ENCODE measurements at regions not wholly inside any gene's neighbourhood (a gene's known extent, or its start where the extent isn't known, plus 50 kb on each side); places are given as distances from the start of the nearest gene placed in this dataset.
"Not testable (repeated sequence)": the region's sequence is repeated elsewhere in the genome, so short reads cannot be mapped to it uniquely, and the experiment has no call there.

DNA sequence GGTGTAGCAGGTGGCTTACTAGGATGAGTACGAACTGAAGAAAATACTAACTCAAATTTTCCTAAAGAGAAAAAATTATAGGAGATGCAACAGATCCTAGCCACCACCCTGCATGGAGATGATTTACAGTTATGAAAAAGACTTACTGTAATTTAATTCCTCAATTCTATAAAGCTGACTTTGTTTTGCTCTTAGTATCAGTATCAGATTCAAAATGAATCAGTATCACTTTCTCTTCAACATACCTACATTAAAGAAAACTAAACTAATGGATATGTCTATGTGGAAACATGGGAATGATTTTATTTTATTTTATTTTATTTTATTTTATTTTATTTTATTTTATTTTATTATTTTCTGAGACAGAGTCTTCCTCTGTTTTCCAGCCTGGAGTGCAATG lies 525.8 kb downstream of the NLGN4X start:
- DNase-seq (ENCODE audit: low read depth), result no peak

DNA sequence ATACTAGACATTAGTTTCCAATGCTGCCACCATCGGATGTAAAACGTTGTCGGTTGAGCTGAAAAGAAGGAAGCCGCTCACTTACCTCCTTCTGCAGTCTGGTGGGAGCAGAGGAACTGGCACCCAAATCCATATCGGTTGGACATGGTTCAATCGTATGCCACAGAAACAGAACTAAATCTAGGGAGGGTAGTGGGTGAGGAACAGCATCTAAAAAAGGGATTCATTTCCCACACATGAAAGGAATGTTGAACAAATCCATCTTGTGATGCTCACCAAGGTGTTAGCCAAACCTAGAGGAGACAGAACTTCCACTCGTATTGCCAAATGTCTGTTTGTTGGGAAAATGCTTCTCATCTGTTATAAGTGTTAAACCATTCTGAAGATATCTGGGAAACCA lies 532.7 kb downstream of the NLGN4X start:
- DNase-seq (ENCODE audit: low read depth), result no peak

DNA sequence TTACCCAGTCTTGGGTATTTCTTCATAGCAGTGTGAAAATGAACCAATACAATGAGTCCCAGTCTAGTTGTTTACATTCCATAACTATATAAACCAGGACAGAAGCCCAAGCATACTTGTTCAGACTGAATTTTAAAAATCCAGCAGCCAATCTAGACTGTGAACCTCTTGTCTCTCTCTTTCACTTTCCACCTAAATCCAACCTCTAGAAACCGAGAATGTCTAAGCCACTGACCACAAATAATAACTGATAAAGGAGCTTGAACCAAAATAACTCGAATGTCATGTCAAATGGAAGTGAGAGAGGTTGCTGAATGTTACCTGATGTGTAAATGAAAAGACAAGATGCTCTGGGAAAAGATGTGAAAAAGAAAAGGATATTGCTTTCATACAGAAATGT lies 544.7 kb downstream of the NLGN4X start:
- no peak for DNase-seq (ENCODE audit: low read depth)

DNA sequence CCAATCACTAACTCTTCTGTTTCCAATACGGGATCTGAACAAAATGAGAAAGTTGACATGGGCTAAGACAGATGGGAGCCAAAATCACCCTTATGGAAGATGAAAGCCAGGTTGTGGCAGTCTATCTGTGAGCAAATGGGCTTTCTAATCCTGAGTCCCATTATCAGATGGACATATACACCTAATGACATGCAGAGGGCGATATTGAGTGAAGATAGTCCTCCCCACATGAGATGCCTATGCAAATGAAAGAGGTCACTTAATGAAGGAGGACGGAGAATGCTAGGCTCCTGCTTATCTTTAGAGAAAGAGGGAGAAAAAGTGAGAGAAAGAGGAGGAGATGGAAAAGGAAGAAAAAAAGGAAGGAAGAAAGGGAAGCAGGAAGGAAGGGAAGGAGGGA lies 547.5 kb downstream of the NLGN4X start:
- no peak for DNase-seq (ENCODE audit: low read depth)

DNA sequence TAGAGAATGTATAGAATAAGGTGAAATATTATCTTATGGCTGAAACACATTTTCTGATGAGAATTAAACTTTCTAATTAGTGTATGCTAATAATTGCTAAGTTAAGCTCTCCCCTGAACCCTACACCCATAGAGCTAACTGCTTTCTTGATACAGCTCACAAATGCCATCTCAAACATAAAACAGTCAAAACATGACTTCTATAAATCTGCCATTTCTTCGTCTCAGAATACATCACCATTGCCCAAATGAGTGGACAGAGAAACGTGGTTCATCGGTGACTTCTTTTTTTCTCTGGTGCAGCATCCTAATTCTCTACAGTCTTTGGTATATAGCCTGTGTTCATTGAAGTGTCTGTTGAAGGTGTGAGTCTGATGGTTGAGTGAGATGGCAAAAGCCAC lies 554.6 kb downstream of the NLGN4X start:
- no peak for DNase-seq (ENCODE audit: low read depth)

DNA sequence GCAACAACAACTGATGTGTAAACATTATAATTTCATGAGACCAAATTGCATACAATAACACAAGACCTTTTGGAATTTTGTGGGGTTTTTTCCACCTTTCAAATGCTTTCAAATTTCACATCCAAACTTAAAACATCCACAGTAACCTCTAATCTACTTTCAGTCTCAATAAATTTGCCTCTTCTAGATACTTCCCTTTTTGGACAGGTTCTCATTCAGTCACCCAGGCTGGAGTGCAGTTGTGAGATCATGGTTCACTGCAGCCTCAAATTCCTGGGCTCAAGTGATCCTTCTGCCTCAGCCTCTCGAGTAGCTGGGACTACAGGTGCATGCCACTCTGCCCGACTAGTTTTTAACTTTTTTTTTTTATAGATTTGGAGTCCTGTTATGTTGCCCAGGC lies 556.6 kb downstream of the NLGN4X start:
- no peak for DNase-seq (ENCODE audit: low read depth)

DNA sequence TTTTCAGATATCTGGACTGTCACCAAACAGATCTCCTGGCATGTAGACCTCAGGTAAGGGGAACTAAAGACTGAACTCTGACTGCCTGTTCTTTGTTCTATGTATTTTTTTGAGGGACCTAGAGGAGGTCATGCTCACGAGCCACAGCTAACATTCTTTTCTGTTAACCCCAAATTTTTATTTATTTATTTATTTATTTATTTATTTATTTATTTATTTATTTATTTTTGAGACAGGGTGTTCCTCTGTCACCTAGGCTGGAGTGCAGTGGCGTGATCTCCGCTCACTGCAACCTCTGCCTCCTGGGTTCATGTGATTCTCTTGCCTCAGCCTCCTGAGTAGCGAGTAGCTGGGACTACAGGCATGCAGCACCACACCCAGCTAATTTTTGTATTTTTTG lies 562.0 kb downstream of the NLGN4X start:
- not testable (repeated sequence) for DNase-seq (ENCODE audit: low read depth)

DNA sequence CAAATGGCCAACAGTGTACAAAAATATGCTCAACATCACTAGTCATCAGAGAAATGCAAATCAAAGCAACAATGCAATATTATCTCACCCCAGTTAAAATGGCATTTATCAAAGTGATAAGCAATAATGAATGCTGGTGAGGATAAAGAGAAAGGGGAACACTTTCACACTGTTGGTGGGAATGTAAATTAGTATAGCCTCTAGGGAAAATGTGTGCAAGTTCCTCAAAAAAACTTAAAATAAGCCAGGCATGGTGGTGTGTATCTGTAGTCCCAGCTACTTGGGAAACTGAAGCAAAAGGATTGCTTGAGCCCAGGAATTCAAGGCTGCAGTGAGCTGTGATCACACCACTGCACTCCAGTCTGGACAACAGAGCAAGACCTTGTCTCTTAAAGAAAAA lies 572.1 kb downstream of the NLGN4X start:
- DNase-seq (ENCODE audit: low read depth), result no peak

DNA sequence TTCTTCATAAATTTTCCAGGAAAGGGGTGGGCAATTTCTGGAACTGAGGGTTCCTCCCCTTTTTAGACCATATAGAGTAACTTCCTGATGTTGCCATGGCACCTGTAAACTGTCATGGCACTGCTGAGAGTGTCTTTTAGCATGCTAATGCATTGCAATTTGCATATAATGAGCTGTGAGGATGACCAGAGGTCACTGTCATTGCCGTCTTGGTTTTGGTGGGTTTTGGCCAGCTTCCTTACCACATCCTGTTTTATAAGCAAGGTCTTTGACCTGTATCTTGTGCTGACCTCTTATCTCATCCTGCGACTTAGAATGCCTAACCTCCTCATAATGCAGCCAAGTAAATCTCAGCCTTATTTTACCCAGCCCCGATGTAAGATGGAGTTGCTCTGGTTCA lies 577.8 kb downstream of the NLGN4X start:
- no peak for DNase-seq (ENCODE audit: low read depth)

DNA sequence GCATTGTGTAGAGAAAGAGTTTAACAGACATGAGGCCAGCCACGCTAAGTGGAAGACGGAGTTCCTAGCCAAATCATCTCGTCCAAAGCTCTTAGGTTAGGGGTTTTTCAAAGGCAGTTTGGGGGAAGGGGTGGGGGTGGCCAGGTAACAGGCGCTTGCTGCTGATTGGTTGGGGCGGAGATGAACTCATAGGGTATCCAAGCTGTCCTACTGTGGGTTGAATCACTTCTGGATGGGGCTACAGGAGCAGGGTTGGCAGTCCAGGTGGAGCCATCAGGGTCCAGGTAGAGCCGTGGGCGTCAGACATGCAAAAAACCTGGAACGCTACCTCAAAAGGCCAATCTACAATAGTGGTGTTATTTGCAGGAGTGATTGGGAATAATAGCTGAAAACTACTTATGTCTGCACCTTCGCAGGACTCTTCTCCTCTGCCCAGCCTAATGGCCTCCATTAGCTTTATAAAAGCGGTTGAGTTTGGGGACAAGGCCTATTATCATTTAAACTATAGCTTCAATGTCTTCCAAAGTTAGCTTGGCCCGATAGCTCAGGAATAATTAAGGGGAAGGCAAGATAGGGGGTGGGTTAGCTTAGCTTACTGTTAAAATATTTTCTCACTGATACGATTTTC lies 579.6 kb downstream of the NLGN4X start:
- DNase-seq (ENCODE audit: low read depth), result no peak

DNA sequence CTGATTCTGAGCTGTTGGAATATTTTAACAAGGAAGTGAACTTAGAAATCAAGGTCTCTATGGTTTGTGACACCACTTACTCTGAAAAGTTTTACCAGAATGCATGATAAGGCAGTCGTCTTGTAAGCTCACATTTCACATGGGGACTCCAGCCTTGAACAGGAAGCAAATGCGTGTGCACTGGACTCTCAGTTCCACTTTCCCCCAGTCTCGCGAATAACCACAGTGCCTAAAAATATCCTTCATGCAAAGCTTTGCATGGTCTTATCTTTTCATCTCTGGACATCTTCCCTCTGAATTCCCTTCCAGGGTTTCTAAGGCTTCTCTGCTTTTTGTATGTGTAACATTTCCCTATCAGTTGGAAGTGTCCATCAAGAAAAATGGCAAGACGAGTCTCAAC lies 581.8 kb downstream of the NLGN4X start:
- DNase-seq (ENCODE audit: low read depth), result no peak

DNA sequence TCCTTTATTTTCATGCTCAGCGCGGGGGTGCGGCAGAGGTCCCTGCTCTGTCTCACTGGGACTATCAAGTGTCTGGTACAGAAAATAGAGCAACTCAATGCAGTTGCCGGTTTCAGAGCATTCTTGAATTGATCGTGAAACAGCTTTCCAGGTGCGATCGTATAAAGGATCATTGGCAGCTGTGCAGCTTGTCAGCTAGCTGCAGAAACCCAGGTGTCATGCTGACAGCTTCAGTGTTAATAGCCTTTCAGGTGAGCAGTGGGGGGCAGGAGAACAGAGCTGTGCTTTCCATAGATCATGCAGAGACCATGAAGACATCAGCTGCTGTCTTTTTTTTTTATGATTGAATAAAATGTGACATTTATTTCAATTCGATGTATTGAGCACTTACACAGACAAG lies 583.9 kb downstream of the NLGN4X start:
- no peak for DNase-seq (ENCODE audit: low read depth)

DNA sequence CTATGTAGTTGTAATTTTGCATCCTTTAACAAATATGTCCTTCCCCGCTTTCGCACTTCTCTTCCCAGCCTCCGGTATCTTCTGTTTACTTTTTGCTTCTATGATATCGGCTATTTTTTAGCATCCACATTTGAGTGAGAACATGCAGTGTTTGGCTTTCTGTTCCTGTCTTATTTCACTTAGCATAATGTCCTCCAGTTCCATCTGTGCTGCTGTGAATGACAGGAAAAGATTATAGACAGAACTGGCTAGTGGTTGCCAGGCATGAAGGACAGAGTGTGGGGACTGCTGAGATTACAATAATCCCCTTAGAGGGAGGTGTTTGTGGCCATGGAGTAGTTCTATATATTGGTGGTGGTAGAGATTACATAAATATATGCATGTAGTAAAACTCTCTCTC lies 588.6 kb downstream of the NLGN4X start:
- no peak for DNase-seq (ENCODE audit: low read depth)

DNA sequence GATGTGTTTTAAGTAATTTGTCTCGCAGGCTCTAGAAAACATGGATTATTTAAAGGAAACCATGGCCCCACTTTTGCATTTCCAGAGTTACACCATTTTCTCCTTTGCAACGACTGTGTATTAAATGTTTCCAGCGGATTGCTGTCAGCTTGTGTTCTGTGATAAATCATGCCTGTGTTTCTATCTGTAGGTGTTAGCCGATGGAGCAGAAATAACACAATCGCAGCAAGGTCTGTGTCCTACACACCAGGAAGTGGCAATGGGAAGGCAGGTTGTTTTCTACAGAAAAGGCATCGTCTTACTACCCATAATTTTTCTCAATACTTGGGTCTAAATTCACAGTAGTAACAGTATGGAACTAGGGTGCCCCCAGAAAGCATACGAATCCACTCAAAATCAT lies 590.1 kb downstream of the NLGN4X start:
- DNase-seq (ENCODE audit: low read depth), result no peak

DNA sequence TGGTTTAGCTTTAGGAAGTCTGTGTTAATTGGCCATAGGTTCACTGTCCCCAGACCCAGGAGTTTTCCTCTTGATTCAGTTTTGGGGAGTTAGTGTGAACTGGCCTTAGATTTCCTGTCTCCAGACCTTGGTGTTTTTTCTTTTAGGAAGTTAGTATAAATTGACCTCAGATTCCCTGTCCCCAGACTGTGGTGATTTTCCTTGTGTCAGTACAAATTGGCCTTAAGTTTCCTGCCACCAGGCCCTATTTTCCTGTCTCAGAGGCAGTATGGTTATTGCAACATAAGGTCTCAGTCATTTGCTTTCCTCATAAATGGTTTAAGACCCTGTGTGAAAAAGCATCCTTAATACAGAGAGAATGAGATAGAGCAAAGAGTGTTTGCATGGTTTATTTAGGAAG lies 595.8 kb downstream of the NLGN4X start:
- no peak for DNase-seq (ENCODE audit: low read depth)

DNA sequence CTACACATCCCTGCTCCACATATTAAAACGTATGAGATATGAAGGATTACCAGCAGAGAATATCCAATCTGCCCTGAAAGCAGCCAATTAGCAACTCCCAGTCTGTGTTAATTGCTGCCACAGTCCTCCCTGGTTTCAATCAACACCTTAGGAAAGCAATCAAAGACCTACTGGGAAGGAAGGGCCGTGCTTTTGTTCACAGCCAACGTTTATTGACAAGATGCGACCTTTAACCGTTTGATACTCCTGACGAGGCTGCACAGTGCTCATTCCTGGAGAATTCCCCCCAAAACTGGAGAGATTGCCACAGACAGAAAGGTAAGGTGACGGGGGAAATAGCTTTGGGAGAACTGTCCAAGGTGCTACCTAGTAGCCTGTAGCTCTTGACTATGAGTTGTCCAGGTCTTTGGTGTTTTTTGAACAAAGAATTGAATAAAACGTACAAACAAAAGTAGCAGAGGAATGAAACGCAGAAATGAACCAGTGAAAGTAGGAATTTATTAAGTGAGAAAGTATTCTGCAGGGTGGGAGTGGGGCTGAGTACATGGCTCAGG lies 596.5 kb downstream of the NLGN4X start:
- DNase-seq (ENCODE audit: low read depth), result no peak

DNA sequence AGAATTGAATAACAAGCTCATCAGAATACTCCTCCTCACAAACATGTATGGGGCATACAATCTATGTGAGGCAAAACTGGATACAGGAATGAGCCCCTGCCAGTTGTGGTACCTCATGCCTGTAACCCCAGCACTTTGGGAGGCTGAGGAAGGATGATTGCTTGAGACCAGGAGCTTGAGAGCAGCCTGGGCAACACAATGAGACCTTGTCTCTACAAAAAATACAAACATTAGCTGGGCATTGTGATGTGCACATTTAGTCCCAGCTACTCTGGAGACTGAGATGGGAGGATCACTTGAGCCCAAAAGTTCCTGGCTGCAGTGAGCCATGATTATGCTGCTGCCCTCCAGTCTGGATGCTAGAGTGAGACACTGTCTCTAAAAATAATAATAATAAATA lies 611.0 kb downstream of the NLGN4X start:
- DNase-seq (ENCODE audit: low read depth), result no peak

DNA sequence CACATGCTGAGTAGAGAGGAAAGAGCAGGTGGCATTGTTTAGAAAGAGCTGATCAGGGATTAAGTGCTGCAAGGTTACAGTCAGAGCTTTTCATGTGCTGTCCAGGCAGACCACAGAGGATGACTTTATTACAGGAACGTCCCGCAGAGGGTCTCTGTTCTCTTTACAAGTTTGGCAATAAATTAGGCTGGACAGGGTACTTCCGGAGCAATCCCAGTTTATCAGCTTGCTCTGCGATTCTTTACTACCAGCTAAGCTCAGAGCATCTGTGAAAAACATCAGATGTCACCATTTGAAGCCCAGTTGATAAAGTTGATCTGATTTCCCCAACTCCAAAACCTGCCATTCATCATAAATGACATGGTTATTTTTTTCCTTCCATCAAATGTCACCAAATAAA lies 633.1 kb downstream of the NLGN4X start:
- DNase-seq (ENCODE audit: low read depth), result no peak

DNA sequence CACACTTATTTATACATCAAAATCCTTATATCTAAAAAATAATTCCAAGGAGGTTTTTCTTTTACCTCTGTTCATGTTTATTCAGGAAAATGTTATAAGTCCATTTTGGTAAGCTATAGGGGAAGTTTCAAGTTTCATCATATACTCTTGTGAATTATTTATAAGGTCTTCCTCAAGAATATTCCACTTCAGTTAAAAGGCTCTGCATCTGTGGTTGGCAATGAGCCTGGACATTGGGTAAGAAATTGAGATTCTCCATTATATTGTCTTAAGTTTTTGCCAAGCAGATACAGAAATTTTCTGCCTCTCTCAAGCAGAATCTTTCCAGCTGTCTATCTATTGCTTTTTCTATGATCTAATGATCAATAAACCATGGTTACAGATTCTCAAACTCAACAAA lies 641.9 kb downstream of the NLGN4X start:
- no peak for DNase-seq (ENCODE audit: low read depth)

DNA sequence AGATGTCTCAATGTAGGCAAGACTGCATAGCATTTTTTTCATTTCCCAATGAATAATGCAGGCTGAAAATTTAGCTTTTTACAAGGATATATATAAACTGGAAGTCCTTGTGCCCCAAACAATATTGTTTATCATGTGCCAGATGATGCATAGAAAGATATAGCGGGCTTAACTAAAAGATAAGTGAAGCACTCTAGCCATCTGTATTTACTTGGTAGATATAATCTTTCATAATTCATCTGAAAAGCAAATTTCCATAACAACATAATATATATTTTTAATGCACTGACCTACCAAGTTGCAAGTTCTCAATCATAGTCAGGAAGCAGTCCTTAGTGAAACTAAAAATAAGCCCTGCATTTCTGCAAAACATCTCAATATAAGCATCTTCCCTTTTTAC lies 653.3 kb downstream of the NLGN4X start:
- DNase-seq (ENCODE audit: low read depth), result no peak

DNA sequence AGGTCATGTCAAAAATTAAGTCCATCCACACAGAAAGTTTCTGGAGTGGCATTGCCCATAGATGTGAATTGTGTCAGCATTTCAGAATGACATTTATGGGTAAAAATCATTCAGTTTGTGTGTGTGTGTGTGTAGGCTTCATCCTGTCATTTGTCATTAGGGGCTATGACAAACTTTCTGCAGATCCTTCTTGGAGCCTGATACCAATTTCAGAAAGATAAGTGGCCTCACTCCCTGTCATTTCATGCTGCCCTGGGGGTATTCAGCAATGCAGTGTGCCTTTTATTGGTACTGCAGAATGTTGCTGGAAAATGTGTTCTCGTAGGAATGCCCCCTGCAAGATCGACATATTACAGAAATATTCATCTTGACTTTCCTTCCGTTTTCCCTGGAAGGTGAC lies 659.7 kb downstream of the NLGN4X start:
- DNase-seq (ENCODE audit: low read depth), result no peak

DNA sequence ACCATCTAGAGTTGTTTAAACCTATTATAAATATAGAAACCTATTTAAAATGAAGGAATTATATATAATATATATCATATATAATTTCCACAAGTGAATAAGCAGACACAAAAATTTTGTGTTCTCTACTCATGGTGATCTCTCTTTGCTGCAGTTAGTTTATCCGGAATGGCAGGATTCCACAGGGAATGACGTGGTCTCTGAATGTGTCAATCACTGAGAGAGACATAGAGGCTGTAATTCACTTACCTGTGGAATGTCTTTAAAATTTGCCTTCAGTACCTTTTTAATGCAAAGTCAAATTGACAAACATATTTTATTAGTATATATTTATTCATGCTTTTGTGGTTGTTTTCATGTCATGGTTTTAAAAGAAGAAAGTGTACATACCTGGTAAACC lies 669.3 kb downstream of the NLGN4X start:
- no peak for DNase-seq (ENCODE audit: low read depth)

DNA sequence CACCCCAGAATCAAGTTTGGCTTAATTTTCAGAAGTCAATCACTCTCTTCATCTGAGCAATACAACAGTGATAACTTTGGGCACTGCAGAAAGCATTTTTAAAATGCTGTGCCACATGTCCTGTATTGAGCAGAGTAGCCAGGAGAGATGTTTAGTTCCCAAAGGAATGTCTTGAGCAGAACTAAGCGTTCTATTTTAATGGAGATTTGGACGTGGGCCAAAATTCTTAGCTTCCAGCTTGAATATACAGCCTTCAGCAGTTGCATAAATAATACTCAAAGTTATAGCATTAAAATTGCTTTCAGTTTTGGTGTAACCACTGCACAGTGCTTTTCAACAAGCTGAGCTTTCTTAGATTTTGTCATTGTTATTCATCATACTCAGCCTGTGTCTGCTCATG lies 679.2 kb downstream of the NLGN4X start:
- no peak for DNase-seq (ENCODE audit: low read depth)

DNA sequence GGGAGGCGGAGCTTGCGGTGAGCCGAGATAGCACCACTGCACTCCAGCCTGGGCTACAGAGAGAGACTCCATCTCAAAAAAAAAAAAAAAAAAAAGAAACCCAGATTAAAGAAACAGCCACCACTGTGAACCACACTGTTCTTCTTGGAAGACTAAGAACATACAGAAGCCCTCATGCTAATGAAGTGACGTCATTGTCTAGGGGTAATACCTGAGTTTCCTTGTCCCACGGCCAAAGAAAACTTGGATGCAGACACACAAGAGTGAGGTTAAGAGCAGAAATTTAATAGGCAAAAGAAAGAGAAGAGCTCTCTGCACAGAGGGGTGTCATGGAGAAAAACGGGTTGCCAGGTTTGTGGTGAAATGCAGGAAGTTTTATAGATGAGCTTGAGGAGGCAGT lies 691.6 kb downstream of the NLGN4X start:
- no peak for DNase-seq (ENCODE audit: low read depth)

DNA sequence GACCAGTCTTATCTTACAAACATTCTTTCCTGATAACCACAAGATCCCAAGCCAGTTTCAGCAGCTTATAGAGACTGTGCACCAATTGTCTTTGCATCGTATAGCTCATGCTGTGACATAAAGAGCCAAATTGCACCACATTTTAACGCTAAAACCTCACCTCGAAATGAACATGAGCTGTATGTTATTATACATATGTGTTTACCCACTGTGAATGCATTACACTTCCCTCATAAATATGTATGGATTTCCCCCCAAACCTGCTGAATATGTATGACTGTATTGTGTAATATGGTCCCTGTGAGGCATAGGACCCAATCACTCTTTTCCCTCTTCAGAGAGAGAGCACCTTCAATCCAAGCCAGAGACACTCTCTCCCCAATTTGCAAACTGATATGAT lies 692.4 kb downstream of the NLGN4X start:
- no peak for DNase-seq (ENCODE audit: low read depth)

Measured in activated T-cell treated with anti-CD3 and anti-CD28 coated beads for 24 hours (primary cell).